ENCODE measurements at regions not wholly inside any gene's neighbourhood (a gene's known extent, or its start where the extent isn't known, plus 50 kb on each side); places are given as distances from the start of the nearest gene placed in this dataset.

DNA sequence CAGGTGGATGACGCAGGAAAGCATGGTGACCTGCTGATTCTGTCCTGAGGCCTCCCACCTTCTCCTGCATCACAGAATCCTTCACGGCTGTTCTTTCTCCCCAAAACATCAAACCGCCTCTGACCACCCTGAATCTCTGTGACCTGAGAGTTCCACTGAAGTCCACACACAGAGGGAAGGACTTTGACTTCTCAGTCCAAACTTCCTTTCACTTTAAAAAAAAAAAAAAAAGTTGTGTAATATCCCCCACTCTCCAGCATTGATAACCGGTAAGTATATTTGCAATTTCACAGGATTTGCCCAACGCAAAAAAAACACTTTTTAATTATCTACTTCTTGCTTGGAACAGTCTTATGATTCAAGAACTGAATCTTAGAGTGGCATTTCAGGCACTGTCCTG, 259.5 kb upstream of the IRS2 start:
- CTCF ChIA-PET, result no interaction called here
- TF ChIP-seq TCF7L2 (IDR thresholded peaks at IDR 0.05; ENCODE audit: low read depth, low read length), result no peak
- no peak for TF ChIP-seq POLR2AphosphoS5 (IDR thresholded peaks at IDR 0.05; ENCODE audit: low read depth, low read length)
- TF ChIP-seq, protein P1, sequence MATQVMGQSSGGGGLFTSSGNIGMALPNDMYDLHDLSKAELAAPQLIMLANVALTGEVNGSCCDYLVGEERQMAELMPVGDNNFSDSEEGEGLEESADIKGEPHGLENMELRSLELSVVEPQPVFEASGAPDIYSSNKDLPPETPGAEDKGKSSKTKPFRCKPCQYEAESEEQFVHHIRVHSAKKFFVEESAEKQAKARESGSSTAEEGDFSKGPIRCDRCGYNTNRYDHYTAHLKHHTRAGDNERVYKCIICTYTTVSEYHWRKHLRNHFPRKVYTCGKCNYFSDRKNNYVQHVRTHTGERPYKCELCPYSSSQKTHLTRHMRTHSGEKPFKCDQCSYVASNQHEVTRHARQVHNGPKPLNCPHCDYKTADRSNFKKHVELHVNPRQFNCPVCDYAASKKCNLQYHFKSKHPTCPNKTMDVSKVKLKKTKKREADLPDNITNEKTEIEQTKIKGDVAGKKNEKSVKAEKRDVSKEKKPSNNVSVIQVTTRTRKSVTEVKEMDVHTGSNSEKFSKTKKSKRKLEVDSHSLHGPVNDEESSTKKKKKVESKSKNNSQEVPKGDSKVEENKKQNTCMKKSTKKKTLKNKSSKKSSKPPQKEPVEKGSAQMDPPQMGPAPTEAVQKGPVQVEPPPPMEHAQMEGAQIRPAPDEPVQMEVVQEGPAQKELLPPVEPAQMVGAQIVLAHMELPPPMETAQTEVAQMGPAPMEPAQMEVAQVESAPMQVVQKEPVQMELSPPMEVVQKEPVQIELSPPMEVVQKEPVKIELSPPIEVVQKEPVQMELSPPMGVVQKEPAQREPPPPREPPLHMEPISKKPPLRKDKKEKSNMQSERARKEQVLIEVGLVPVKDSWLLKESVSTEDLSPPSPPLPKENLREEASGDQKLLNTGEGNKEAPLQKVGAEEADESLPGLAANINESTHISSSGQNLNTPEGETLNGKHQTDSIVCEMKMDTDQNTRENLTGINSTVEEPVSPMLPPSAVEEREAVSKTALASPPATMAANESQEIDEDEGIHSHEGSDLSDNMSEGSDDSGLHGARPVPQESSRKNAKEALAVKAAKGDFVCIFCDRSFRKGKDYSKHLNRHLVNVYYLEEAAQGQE (IDR thresholded peaks at IDR 0.05; ENCODE audit: insufficient read depth in 1 of 2, low read depth in 2 of 2, low read length in 1 of 2), result no peak
- no peak for TF ChIP-seq SIN3A (IDR thresholded peaks at IDR 0.05; ENCODE audit: borderline replicate concordance, insufficient read depth, low read depth, low read length)
- TF ChIP-seq, protein P2, sequence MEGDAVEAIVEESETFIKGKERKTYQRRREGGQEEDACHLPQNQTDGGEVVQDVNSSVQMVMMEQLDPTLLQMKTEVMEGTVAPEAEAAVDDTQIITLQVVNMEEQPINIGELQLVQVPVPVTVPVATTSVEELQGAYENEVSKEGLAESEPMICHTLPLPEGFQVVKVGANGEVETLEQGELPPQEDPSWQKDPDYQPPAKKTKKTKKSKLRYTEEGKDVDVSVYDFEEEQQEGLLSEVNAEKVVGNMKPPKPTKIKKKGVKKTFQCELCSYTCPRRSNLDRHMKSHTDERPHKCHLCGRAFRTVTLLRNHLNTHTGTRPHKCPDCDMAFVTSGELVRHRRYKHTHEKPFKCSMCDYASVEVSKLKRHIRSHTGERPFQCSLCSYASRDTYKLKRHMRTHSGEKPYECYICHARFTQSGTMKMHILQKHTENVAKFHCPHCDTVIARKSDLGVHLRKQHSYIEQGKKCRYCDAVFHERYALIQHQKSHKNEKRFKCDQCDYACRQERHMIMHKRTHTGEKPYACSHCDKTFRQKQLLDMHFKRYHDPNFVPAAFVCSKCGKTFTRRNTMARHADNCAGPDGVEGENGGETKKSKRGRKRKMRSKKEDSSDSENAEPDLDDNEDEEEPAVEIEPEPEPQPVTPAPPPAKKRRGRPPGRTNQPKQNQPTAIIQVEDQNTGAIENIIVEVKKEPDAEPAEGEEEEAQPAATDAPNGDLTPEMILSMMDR (IDR thresholded peaks at IDR 0.05), result no peak
- Histone ChIP-seq H3K36me3 (ENCODE audit: control insufficient read depth, insufficient read depth, low read length) (no peaks in the 10 kb centered on the region), H3K4me1 (ENCODE audit: control insufficient read depth, insufficient read depth, low read length) (no peaks in the 10 kb centered on the region), H3K27me3 (ENCODE audit: control insufficient read depth, insufficient read depth, low read length) (no peaks in the 10 kb centered on the region), H3K27ac (ENCODE audit: low read length) (no peak overlapping the region), H3K4me3 (ENCODE audit: low read depth in 2 of 2, low read length in 2 of 2) (no peak overlapping the region), H3K9me3 (ENCODE audit: control insufficient read depth, insufficient read depth, low read depth, low read length) (no peaks in the 10 kb centered on the region)
- in situ Hi-C loops (cut with HindIII; ENCODE audit: low pct_unique_long_range_greater_than_20kb, low sequenced_read_pairs), result no loop called here
- POLR2A ChIA-PET, result no interaction called here
- intact Hi-C loops (cut with micrococcal nuclease; ENCODE audit: unreplicated experiment), result no loop called here
- DNase-seq (ENCODE audit: low read depth, low spot score), result no peak
- BruUV-seq (replicated peaks), result no TSS peak
- no peak for ATAC-seq

DNA sequence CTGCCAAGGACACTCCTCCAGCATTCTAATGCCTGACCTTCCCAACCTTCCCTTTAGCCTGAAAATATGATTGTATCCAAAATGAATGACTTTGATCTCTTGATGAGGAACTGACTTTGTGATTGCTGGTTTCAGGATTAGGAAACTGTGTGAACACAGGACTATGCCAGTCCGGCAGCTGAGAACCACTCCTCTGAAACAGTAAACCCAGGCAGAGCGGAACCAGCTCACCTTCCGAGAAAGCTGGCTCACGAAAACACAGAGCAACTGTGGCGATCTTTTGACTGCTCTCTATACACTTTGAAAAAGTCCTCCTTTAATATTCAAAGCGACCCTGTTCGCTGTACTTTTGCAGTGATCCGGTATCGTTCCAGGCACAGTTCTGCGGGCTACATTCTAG, 258.8 kb upstream of the IRS2 start:
- CTCF ChIA-PET, result no interaction called here
- no peak for DNase-seq (ENCODE audit: low read depth, low spot score)
- Histone ChIP-seq H3K4me3 (ENCODE audit: low read depth in 2 of 2, low read length in 2 of 2) (no peak overlapping the region), H3K4me1 (ENCODE audit: control insufficient read depth, insufficient read depth, low read length) (no peaks in the 10 kb centered on the region), H3K36me3 (ENCODE audit: control insufficient read depth, insufficient read depth, low read length) (no peaks in the 10 kb centered on the region), H3K27me3 (ENCODE audit: control insufficient read depth, insufficient read depth, low read length) (no peaks in the 10 kb centered on the region), H3K9me3 (ENCODE audit: control insufficient read depth, insufficient read depth, low read depth, low read length) (no peaks in the 10 kb centered on the region), H3K27ac (ENCODE audit: low read length) (no peak overlapping the region)
- POLR2A ChIA-PET, result no interaction called here
- TF ChIP-seq POLR2AphosphoS5 (IDR thresholded peaks at IDR 0.05; ENCODE audit: low read depth, low read length) (no peak), SIN3A (IDR thresholded peaks at IDR 0.05; ENCODE audit: borderline replicate concordance, insufficient read depth, low read depth, low read length) (no peak), TCF7L2 (IDR thresholded peaks at IDR 0.05; ENCODE audit: low read depth, low read length) (no peak)
- TF ChIP-seq, protein P2 (IDR thresholded peaks at IDR 0.05), result no peak
- TF ChIP-seq, protein P1 (IDR thresholded peaks at IDR 0.05; ENCODE audit: insufficient read depth in 1 of 2, low read depth in 2 of 2, low read length in 1 of 2), result no peak
- in situ Hi-C loops (cut with HindIII; ENCODE audit: low pct_unique_long_range_greater_than_20kb, low sequenced_read_pairs), result no loop called here
- no TSS peak for BruUV-seq (replicated peaks)
- intact Hi-C loops (cut with micrococcal nuclease; ENCODE audit: unreplicated experiment), result no loop called here
- no peak for ATAC-seq
